A549 (cell line): ENCODE measurements at regions not wholly inside any gene's neighbourhood (a gene's known extent, or its start where the extent isn't known, plus 50 kb on each side); places are given as distances from the start of the nearest gene placed in this dataset.

Experiments
- ATAC-seq, 2 experiments: fragments of 200-7000 bp in 1 of 2; fragments of >200 bp in 1 of 2; cut with Nextera tagmentation in 1 of 2; cut with Tn5 transposase in 1 of 2; 3 replicates each; pipeline versions ENCODE4 v1.8.0 to v1.9.1; 2018 to 2020; ENCODE audit warnings: mild to moderate bottlenecking in 1 of 2, moderate library complexity in 1 of 2
- CTCF ChIA-PET: fragments of 300-600 bp; sonication (Branson Sonifier 250); formaldehyde crosslinking; extraction: SDS; loops from one replicate; lab custom pipeline; 2021; ENCODE audit warnings: antibody characterized with exemption, inconsistent platforms; lab: Yijun Ruan, JAX
- POLR2A ChIA-PET: fragments of 350-600 bp; formaldehyde crosslinking; extraction: SDS; loops from one replicate; lab custom pipeline; 2021; ENCODE audit warnings: antibody characterized with exemption, inconsistent platforms; lab: Yijun Ruan, JAX
- DNase-seq, 2 experiments: peaks; one replicate each; pipeline versions ENCODE4 v3.0.0 to v3.0.0-alpha.2; 2011 to 2016; ENCODE audit warnings: low read depth in 1 of 2, low spot score in 1 of 2
- FAIRE-seq: peaks from 2 replicates; lab custom pipeline; 2011; peaks lifted over from hg19 to GRCh38; lab: Jason Lieb, UNC
- H3K27ac ChIP-seq, 2 experiments: fragments of >200 bp; sonication (Bioruptor Twin); formaldehyde crosslinking; 3 replicates each; pipeline ENCODE4 v1.5.1; 2016 to 2017
- H3K4me1 ChIP-seq: fragments of >200 bp; sonication (Bioruptor Twin); formaldehyde crosslinking; 3 replicates; pipeline ENCODE4 v1.6.1; 2016
- H3K4me2 ChIP-seq: fragments of >200 bp; sonication (Bioruptor Twin); formaldehyde crosslinking; 3 replicates; pipeline ENCODE4 v1.6.1; 2016
- H3K4me3 ChIP-seq: fragments of >200 bp; sonication (Bioruptor Twin); formaldehyde crosslinking; 3 replicates; pipeline ENCODE4 v1.5.1; 2016
- H3K9me3 ChIP-seq: fragments of >200 bp; sonication (Bioruptor Twin); formaldehyde crosslinking; 3 replicates; pipeline ENCODE4 v1.6.1; 2016
- ATOH8 ChIP-seq: fragments of 250-450 bp; sonication (Bioruptor Pico); IDR thresholded peaks from 2 replicates; pipeline ENCODE4 v1.5.0; 2020; ENCODE audit warnings: low read depth, mild to moderate bottlenecking, moderate library complexity
- BHLHE40 ChIP-seq: IDR thresholded peaks from 2 replicates; pipeline ENCODE4 v1.6.1; 2012; ENCODE audit warnings: low read depth, low read length, inconsistent platforms
- CBX2 ChIP-seq: fragments of 200-600 bp; sonication (generic); IDR thresholded peaks from 2 replicates; pipeline ENCODE4 v1.6.1; 2016; ENCODE audit warnings: low read depth, mild to moderate bottlenecking, borderline replicate concordance
- CBX8 ChIP-seq: fragments of 200-600 bp; sonication (generic); IDR thresholded peaks from 2 replicates; pipeline ENCODE4 v1.6.1; 2016
- EHMT2 ChIP-seq: fragments of 200-600 bp; sonication (generic); IDR thresholded peaks from 2 replicates; pipeline ENCODE4 v1.6.1; 2016; ENCODE audit warnings: antibody characterized with exemption, low read depth, mild to moderate bottlenecking, moderate library complexity
- FOSB ChIP-seq: fragments of 250-450 bp; sonication (Bioruptor Pico); IDR thresholded peaks from 2 replicates; pipeline ENCODE4 v1.5.0; 2020; ENCODE audit warnings: mild to moderate bottlenecking, moderate library complexity
- GATA3 ChIP-seq: IDR thresholded peaks from 2 replicates; pipeline ENCODE4 v1.6.1; 2012; ENCODE audit warnings: borderline replicate concordance
- HEYL ChIP-seq: fragments of 250-450 bp; sonication (Bioruptor Pico); IDR thresholded peaks from 2 replicates; pipeline ENCODE4 v1.8.0; 2021; ENCODE audit warnings: mild to moderate bottlenecking, moderate library complexity
- HOXA7 ChIP-seq: fragments of 250-450 bp; sonication (Bioruptor Pico); IDR thresholded peaks from 2 replicates; pipeline ENCODE4 v1.5.0; 2020; ENCODE audit warnings: mild to moderate bottlenecking, moderate library complexity
- JUNB ChIP-seq: fragments of >200 bp; sonication (Bioruptor Twin); formaldehyde crosslinking; IDR thresholded peaks from 2 replicates; pipeline ENCODE4 v1.6.1; 2016
- KDM5A ChIP-seq: fragments of 200-600 bp; sonication (generic); IDR thresholded peaks from 2 replicates; pipeline ENCODE4 v1.6.1; 2016; ENCODE audit warnings: antibody characterized with exemption, mild to moderate bottlenecking
- MAFK ChIP-seq: fragments of 450-650 bp; IDR thresholded peaks from 2 replicates; pipeline ENCODE4 v1.6.1; 2014; ENCODE audit not compliant: partially characterized antibody
- MAZ ChIP-seq: fragments of 150-350 bp; IDR thresholded peaks from 2 replicates; pipeline ENCODE4 v1.6.1; 2014; ENCODE audit warnings: antibody characterized with exemption, low read depth, low read length, borderline replicate concordance
- NPAS2 ChIP-seq: fragments of 250-450 bp; sonication (Bioruptor Pico); IDR thresholded peaks from 2 replicates; pipeline ENCODE4 v1.8.0; 2022; ENCODE audit warnings: mild to moderate bottlenecking, moderate library complexity, borderline replicate concordance
- NR3C1 ChIP-seq: fragments of >200 bp; sonication (Bioruptor Twin); formaldehyde crosslinking; IDR thresholded peaks from 3 replicates; pipeline ENCODE4 v1.6.1; 2017
- PHF8 ChIP-seq: fragments of 200-600 bp; sonication (generic); IDR thresholded peaks from 2 replicates; pipeline ENCODE4 v1.6.1; 2016; ENCODE audit warnings: low read depth, mild to moderate bottlenecking, antibody characterized with exemption, moderate library complexity, borderline replicate concordance
- RARB ChIP-seq: fragments of 250-450 bp; sonication (Bioruptor Pico); IDR thresholded peaks from 2 replicates; pipeline ENCODE4 v1.8.0; 2021; ENCODE audit warnings: mild to moderate bottlenecking, moderate library complexity
- RNF2 ChIP-seq: fragments of 200-600 bp; sonication (generic); IDR thresholded peaks from 2 replicates; pipeline ENCODE4 v1.6.1; 2016; ENCODE audit warnings: low read depth, mild to moderate bottlenecking, antibody characterized with exemption, moderate library complexity, borderline replicate concordance
- SMC3 ChIP-seq: fragments of >200 bp; sonication (Bioruptor Twin); formaldehyde crosslinking; IDR thresholded peaks from 3 replicates; pipeline ENCODE4 v1.6.1; 2018; ENCODE audit warnings: inconsistent platforms
- TFCP2L1 ChIP-seq: fragments of 250-450 bp; sonication (Bioruptor Pico); IDR thresholded peaks from 2 replicates; pipeline ENCODE4 v1.5.0; 2021; ENCODE audit warnings: mild to moderate bottlenecking
- TP53 ChIP-seq: fragments of 250-450 bp; sonication (Bioruptor Pico); IDR thresholded peaks from 2 replicates; pipeline ENCODE4 v1.5.0; 2021; ENCODE audit warnings: mild to moderate bottlenecking, moderate library complexity
- ZSCAN20 ChIP-seq: fragments of 250-450 bp; sonication (Bioruptor Pico); IDR thresholded peaks from 2 replicates; pipeline ENCODE4 v1.8.0; 2022; ENCODE audit warnings: mild to moderate bottlenecking, moderate library complexity
- WGBS: methylation state at CpG from one replicate; pipeline ENCODE4 v1.1.6; 2017; ENCODE audit errors: missing lambda C conversion rate; 5-methylcytosine and 5-hydroxymethylcytosine counted together
- TF ChIP-seq, protein P1 (sequence below): fragments of 450-650 bp; IDR thresholded peaks from 2 replicates; pipeline ENCODE4 v1.6.1; 2014; ENCODE audit warnings: antibody characterized with exemption
- TF ChIP-seq, protein P2 (sequence below): fragments of 200-600 bp; sonication (generic); IDR thresholded peaks from 2 replicates; pipeline ENCODE4 v1.6.1; 2016; ENCODE audit warnings: antibody characterized with exemption, mild to moderate bottlenecking, moderate library complexity
- TF ChIP-seq, protein P3 (sequence below): fragments of >200 bp; sonication (Bioruptor Twin); formaldehyde crosslinking; IDR thresholded peaks from 3 replicates; pipeline ENCODE4 v1.5.1; 2016
- TF ChIP-seq, protein P4 (sequence below): IDR thresholded peaks from 2 replicates; pipeline ENCODE4 v1.6.1; 2012

DNA sequence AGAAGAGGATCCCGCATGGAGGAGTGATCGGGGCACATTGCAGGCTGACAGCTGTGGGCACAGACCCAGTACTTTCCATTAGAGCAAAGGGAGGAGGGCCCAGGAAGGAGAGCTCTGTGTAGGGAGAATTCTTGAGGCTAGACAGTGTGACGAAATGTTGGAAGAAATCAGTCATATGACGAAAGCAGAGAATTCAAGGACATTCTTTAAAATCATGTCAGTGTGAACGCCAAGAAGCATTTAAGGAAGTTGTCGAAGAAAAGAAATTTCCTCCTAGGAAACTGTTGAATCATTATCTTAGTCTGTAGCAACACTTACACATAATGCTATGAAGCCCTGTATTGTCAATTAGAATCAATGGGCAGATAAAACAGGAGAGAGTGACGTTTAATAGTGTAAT, 191.3 kb upstream of the ADARB2 start:
- WGBS, result 5% methylated on average over 7 of the region's 7 CpGs
- CTCF ChIA-PET, result no interaction called here
- no peaks in the 10 kb centered on the region for H3K4me1 ChIP-seq
- no peaks in the 10 kb centered on the region for H3K9me3 ChIP-seq
- H3K4me2 ChIP-seq, result no peak overlapping the region
- FAIRE-seq, result no peak
- H3K27ac ChIP-seq, result no peak overlapping the region
- POLR2A ChIA-PET, result no interaction called here
- no peak for TF ChIP-seq ATOH8
- TF ChIP-seq BHLHE40, result no peak
- no peak for TF ChIP-seq RARB (CRISPR knock-in tag)
- no peak for TF ChIP-seq EHMT2
- TF ChIP-seq PHF8, result no peak
- TF ChIP-seq HEYL (CRISPR knock-in tag), result no peak
- no peak for ATAC-seq
- no peak for DNase-seq
- no peak overlapping the region for H3K4me3 ChIP-seq

DNA sequence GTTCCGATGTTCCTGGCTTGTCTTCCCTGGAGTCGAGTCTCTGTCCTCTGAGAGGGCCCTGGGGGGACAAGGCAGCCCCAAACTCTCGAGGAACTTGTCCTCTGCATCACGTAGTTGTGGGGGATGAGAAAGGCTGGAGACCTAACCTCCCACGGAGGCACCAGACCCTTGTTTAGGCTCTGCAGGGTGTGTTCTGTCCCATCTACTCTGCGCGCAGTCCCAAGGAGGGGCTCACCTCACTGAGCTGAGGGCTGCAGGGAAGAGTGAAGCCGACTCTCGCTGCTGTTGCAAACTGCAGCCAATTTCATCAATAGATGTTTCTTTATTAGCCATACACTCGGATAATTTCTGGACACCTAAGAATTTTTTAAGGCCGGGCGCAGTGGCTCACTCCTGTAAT, 186.7 kb upstream of the ADARB2 start:
- WGBS, result 37% methylated on average over 11 of the region's 12 CpGs
- ATAC-seq (no peak), DNase-seq (no peak), FAIRE-seq (no peak)
- no peak overlapping the region for H3K4me3 ChIP-seq
- no peak overlapping the region for H3K4me2 ChIP-seq
- no peaks in the 10 kb centered on the region for H3K9me3 ChIP-seq
- H3K4me1 ChIP-seq, result no peaks in the 10 kb centered on the region
- CTCF ChIA-PET, result no interaction called here
- POLR2A ChIA-PET, result no interaction called here
- H3K27ac ChIP-seq, result no peak overlapping the region
- TF ChIP-seq, protein P1, sequence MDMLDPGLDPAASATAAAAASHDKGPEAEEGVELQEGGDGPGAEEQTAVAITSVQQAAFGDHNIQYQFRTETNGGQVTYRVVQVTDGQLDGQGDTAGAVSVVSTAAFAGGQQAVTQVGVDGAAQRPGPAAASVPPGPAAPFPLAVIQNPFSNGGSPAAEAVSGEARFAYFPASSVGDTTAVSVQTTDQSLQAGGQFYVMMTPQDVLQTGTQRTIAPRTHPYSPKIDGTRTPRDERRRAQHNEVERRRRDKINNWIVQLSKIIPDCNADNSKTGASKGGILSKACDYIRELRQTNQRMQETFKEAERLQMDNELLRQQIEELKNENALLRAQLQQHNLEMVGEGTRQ, result no peak
- no peak for TF ChIP-seq ZSCAN20 (CRISPR knock-in tag)

- ChIA-PET POLR2A (no interaction called here), CTCF (no interaction called here)
- 8% methylated on average over 8 of the region's 8 CpGs for WGBS
- Histone ChIP-seq H3K4me3 (no peak overlapping the region), H3K4me1 (no peaks in the 10 kb centered on the region), H3K27ac (no peak overlapping the region), H3K9me3 (no peaks in the 10 kb centered on the region), H3K4me2 (no peak overlapping the region)
- ATAC-seq, result no peak
- FAIRE-seq, result no peak
- DNase-seq, result no peak
- TF ChIP-seq GATA3 (no peak), SMC3 (no peak), PHF8 (no peak), MAZ (no peak), ZSCAN20 (CRISPR knock-in tag) (no peak), CBX8 (no peak)
Measured at GRCh38 chr10:1923586-1923985, 186.3 kb upstream of the ADARB2 start.

GRCh38 chr10:1920941-1921340, 183.6 kb upstream of the ADARB2 start:
- FAIRE-seq (no peak), DNase-seq (no peak), ATAC-seq (no peak)
- Histone ChIP-seq H3K27ac (no peak overlapping the region), H3K4me3 (no peak overlapping the region), H3K9me3 (no peaks in the 10 kb centered on the region), H3K4me1 (no peaks in the 10 kb centered on the region), H3K4me2 (no peak overlapping the region)
- ChIA-PET POLR2A (no interaction called here), CTCF (interaction anchor here (1.4 kb wide), 1 partner anchor 14 kb away, joined by 3 read pairs; no protein-coding TSS in a partner anchor)
- WGBS, result 12% methylated on average over 4 of the region's 4 CpGs
- no peak for TF ChIP-seq CBX2
- no peak for TF ChIP-seq MAFK
- TF ChIP-seq FOSB (CRISPR knock-in tag), result no peak
- no peak for TF ChIP-seq JUNB
- TF ChIP-seq, protein P2, sequence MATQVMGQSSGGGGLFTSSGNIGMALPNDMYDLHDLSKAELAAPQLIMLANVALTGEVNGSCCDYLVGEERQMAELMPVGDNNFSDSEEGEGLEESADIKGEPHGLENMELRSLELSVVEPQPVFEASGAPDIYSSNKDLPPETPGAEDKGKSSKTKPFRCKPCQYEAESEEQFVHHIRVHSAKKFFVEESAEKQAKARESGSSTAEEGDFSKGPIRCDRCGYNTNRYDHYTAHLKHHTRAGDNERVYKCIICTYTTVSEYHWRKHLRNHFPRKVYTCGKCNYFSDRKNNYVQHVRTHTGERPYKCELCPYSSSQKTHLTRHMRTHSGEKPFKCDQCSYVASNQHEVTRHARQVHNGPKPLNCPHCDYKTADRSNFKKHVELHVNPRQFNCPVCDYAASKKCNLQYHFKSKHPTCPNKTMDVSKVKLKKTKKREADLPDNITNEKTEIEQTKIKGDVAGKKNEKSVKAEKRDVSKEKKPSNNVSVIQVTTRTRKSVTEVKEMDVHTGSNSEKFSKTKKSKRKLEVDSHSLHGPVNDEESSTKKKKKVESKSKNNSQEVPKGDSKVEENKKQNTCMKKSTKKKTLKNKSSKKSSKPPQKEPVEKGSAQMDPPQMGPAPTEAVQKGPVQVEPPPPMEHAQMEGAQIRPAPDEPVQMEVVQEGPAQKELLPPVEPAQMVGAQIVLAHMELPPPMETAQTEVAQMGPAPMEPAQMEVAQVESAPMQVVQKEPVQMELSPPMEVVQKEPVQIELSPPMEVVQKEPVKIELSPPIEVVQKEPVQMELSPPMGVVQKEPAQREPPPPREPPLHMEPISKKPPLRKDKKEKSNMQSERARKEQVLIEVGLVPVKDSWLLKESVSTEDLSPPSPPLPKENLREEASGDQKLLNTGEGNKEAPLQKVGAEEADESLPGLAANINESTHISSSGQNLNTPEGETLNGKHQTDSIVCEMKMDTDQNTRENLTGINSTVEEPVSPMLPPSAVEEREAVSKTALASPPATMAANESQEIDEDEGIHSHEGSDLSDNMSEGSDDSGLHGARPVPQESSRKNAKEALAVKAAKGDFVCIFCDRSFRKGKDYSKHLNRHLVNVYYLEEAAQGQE, result no peak
- TF ChIP-seq NR3C1, result no peak
- no peak for TF ChIP-seq RNF2
- TF ChIP-seq KDM5A, result no peak
- TF ChIP-seq NPAS2 (CRISPR knock-in tag), result no peak
- TF ChIP-seq HOXA7 (CRISPR knock-in tag), result no peak
- TF ChIP-seq TFCP2L1 (CRISPR knock-in tag), result no peak
- no peak for TF ChIP-seq TP53
- TF ChIP-seq, protein P3, sequence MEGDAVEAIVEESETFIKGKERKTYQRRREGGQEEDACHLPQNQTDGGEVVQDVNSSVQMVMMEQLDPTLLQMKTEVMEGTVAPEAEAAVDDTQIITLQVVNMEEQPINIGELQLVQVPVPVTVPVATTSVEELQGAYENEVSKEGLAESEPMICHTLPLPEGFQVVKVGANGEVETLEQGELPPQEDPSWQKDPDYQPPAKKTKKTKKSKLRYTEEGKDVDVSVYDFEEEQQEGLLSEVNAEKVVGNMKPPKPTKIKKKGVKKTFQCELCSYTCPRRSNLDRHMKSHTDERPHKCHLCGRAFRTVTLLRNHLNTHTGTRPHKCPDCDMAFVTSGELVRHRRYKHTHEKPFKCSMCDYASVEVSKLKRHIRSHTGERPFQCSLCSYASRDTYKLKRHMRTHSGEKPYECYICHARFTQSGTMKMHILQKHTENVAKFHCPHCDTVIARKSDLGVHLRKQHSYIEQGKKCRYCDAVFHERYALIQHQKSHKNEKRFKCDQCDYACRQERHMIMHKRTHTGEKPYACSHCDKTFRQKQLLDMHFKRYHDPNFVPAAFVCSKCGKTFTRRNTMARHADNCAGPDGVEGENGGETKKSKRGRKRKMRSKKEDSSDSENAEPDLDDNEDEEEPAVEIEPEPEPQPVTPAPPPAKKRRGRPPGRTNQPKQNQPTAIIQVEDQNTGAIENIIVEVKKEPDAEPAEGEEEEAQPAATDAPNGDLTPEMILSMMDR, result no peak
- TF ChIP-seq, protein P4, sequence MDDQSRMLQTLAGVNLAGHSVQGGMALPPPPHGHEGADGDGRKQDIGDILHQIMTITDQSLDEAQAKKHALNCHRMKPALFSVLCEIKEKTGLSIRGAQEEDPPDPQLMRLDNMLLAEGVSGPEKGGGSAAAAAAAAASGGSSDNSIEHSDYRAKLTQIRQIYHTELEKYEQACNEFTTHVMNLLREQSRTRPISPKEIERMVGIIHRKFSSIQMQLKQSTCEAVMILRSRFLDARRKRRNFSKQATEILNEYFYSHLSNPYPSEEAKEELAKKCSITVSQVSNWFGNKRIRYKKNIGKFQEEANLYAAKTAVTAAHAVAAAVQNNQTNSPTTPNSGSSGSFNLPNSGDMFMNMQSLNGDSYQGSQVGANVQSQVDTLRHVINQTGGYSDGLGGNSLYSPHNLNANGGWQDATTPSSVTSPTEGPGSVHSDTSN, result no peak
